GM18868 (cell line): ENCODE measurements at regions not wholly inside any gene's neighbourhood (a gene's known extent, or its start where the extent isn't known, plus 50 kb on each side); places are given as distances from the start of the nearest gene placed in this dataset.
"Not testable (repeated sequence)": the region's sequence is repeated elsewhere in the genome, so short reads cannot be mapped to it uniquely, and the experiment has no call there.

ENCODE experiments used
- ATAC-seq: cut with Tn5 transposase; IDR thresholded peaks from one replicate; pipeline ENCODE4 v1.9.1; 2021; ENCODE audit warnings: mild to moderate bottlenecking, moderate library complexity; ENCODE audit not compliant: unreplicated experiment

DNA sequence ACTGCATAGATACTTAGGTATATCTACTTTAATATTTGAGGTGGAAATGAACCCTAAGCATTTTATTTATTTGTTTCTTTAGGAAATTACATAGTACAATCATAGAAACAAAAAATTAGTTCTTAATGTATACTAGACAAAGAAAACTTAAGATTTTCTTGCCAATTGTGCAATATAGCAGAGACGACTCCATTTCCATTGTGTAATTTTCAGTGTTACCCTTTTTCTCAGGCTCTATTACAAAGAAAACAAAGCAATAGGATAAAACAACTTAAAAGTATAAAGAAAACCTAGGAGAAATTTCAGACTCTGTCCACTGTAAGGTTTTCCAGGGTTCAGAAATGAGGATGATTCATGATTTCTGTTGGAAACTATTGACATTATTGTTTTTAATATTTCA lies 89.0 kb upstream of the SERTAD2 start:
- ATAC-seq, result no peak

DNA sequence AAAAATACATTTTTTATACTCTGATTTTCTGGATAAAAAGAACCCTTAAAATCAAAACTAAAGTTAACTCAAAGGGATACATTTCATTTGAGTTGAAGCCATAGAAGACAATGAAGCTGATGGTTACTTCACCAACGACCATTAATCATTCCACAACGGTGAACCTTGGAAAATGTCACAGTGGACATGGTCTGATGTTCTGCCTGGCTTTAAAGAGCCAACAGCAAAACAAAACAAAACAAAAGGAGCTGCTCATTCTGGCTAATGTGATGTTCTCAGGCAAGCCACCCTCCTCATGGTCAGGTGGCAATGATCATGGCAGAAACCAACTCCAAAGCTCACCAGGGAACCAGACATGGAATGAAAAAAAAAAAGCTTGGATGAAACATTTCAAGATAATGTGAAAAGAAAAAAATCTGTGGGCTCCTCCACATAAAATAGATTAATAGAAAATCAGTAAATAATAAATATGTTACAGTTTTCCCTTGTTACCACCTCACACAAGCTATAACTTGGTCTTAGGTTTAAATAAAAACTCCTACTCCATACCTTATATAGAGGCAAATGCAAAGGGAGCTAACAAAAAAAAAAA lies 90.1 kb upstream of the SERTAD2 start:
- ATAC-seq, result no peak

DNA sequence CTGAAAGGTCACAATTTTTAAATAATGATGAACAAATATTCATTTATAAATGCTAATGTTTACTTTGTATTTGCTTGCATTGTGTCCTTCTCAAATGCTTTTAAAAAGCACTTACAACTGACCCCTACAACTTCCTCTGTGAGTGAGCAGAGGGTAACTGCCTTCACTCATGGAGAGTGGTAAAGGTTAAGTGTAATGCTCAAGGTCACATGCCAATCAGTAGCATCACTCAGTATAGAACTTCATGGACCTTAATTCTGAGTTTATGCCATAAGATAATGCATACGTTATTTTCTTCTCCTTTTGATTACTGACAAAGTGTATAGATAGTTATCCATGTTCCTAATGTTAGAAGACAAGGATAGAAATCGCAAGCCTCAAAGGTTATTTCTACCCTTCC lies 91.8 kb upstream of the SERTAD2 start:
- ATAC-seq, result no peak

DNA sequence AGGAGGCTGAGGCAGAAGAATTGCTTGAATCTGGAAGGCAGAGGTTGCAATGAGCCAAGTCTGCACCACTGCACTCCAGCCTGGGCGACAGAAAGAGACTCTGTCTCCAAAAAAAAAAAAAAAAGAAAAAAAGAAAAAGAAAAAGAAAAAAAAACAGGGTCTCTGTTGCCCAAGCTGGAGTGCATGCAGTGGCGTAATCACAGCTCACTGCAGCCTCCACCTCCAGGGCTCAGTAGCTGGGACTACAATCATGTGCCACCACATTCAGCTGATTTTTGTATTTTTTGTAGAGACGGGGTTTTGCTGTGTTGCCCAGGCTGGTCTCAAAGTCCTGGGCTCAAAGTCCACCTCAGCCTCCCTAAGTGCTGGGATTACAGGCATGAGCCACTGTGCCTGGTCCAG lies 94.0 kb upstream of the SERTAD2 start:
- ATAC-seq, result not testable (repeated sequence)

DNA sequence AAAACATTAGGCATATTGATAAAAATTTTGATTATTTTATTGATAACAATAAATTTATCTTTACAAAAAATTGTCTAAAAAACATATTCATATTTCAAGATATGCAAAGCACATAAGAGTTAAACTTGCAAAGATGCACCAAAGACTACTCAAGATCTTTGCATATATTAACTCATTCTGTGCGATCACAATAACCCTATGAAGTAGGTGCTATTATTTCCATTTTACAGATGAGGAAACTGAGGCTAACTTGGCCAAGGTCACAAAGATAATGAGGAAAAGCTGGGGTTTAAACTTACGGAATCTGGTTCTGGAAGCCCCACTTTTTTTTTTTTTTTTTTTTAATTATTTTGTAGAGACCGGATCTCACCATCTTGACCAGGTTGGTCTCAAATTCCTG lies 94.4 kb upstream of the SERTAD2 start:
- ATAC-seq, result no peak

DNA sequence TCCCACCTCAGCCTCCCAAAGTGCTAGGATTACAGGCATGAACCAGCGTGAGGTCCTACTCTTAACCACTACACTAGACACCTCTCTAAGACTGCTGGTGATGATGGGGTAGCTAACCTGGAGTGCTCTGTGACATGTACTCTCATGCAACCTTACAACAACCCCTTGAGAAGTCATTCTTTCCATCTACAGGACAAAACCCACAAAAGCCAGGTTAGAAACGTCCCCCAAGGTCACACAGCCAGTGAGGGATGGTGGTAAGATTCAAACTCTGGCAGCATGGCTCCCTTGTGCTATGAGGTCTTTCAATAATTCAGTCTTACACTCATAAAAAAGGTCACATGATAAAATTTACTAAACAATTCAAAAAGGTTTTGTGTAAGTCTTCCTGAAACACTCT lies 94.8 kb upstream of the SERTAD2 start:
- no peak for ATAC-seq

DNA sequence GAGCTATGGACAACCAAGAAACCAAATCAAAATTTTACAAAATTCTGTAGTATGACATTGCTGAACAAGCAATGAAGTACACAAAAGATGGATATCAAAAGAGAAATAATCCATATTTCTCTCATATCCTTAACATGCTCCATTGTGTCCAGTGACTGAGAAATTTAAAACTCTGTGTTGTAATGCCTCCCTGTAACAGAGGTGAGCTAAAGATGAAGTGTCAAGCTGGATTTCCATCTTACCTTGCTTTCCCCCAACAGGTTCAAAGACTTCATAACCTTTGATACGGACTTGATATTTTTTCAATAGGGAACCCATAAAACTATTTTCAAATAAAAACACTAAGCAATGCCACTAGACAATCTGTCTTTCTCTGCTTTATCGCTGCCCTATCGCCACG lies 95.7 kb upstream of the SERTAD2 start:
- ATAC-seq, result no peak

DNA sequence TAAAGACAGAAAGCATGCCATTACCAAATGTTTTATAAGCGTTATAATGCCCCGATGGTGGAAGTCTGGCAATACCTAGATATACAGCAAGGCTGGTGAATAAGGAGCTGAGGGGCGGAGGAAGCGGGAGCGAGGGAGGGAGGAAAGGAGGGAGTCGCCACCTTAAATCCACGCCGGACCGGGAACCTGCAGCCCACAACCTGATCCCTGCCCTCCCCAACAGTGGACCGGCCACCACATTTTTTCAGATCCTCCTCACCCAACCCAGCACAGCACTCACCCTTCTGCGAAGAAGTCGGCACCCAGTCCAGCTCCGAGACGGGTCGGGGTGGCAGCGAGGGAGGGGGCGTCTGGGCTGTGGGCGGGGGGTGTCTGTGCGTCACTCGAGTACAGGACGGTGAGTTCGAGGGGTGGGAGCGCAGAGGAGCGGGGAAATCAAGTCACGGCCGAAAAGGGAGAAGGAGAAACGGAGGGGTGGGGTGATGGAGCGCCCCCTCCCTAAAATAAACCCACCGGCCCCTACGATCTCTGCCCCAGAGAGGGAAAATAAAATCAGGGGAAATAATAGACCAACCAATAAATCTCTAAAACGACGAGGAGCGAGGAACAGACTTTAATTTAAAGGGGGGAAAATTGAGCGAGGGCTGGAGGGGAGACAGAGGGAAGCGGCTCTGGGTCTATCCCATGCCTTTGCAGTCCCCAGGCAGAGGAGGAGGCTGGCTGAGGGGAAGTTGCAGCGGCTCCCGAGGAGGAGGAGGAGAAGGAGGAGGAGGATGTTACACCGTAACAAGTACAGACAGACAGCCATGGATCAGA lies 96.5 kb upstream of the SERTAD2 start:
- no peak for ATAC-seq

DNA sequence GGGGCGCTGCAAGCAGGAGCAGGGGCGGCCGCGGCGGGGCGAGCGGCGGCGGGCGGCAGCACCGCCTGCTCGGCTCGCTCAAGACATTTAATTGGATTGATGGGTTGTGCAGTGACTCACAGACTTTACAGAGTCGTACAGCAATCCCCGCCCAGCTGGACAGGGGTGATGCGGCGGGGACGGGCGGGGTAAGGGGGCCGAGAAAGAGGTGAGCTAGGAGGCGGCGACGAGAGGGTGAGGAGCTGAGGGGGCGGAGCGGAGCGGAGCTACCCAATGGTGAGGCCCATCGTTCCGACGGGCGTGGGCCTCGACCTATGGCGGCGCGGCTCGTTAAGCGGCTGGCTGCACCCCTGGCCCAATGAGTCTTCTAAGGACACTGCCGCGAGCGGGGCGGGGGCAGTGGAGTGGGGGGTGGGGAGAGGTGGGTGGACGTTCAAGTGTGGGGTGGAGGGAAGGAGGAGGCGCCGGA lies 97.1 kb upstream of the SERTAD2 start:
- ATAC-seq, result peak; percentile 85

DNA sequence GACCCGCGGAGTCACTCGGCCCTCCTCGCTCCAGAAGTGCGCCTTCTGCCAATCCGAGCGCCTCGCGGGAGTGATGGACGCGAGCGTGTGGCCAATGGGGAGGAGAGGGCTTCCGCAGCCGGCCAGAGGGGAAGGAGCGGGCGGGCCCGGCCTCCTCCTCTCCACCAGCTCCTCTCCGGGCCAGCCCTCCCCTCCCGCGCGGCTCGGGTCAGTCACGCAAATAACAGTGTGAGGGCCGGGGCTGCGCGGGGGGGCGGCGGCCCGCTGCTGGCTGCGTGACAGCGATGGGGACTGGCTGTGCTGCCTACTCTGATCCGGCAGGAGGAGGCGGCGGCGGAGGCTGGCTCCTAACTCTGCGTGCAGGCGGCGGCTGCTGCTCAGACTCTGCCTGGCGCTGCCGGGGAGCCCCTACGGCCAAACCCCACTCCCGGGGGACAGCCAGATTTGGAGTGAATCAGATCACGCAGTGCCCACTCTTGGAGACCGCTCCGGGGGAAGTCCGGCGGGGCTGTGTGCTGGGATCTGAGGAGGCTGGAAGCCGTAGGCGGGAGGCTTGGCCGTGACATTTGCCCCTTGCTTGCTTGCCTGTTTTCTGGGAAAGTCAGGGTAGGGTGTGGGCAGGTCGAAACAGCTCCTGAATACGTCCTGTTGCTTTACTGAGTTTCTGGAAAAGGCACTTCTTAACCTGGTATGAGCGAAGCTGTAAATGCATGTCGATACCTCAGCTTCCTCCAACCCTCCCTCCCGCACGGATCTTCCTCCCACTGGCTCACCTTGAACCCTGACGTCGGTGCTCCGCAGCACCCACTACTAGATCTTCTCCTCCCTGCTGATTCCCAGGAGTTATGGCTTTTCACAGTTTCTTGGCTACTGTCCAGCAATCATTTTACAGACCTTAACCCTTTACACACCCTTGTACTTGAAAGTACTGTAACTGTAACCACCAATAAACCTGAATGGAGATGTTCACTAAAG lies 97.9 kb upstream of the SERTAD2 start:
- peak; percentile 79 for ATAC-seq

DNA sequence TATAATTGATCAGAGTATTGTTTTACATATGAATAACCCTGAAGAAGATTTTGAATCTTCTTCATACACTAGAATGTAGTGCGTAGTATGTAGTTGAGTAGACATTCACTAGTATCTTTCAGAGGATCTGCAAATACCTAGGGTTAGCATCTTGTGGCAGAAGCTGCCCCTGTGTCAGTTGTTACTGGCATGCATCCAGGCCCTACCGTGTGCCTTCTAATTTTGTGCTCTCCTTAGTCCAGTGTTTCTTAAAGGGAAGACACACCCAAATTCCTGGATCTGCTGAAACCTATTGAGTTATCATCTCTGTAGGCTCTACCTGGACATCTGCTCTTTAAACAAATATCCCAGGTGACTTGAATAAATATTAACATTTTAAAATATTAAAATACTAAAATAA lies 99.7 kb upstream of the SERTAD2 start:
- no peak for ATAC-seq

DNA sequence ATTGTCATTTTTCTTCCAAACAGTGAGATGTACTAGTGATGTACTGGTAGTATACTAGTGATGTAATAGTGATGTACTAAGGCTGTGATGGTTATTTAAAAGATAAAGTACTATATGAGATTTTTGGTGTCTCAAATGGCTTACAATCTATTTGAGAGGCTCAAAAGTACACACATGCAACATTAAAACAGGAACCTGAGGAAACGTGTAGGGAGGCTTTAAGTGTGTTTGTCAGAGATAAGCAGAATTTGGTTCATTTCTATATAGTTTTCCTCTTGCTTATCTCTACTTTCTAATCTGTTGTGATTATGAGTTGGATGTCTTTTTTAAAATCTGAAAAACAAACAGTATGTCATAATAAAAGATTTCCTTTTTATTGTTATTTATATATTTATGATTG lies 100.9 kb upstream of the SERTAD2 start:
- no peak for ATAC-seq

DNA sequence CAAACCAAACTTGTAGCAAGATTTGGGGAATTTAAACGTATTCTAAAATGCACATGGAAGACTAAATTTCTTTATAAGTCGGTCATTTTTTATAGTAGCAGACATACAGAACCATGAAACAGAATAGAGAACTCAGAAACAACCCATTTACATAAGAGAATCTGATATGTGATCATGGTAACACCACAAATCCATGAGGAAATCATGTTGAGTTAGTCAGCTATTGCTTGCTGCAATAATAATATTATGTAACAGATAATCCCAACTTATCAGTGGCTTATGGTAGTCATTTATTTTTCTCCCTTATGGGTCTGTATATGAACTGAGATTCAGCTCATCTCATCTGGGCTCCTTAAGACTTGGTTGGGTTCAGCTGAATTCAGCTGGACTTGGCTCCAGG lies 103.4 kb upstream of the SERTAD2 start:
- ATAC-seq, result no peak

DNA sequence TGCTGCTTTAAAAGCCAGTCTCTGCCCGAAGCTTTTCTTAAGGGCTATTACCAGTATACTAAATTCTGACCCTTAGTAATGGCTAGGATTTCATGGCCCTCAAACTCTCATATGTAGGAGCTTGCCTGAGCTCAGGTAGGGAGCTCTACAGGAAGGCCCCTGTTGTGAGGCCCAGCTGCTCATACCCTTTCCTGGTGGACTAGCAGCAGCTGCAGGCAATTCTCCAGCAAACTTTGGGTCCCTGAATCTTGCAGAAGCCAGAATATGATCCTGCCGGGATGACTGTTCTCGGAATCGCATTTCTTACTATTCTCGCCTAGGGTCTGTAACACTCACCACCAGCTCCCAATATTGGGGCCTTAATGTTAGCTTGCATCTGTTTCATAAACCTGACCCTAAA lies 106.4 kb upstream of the SERTAD2 start:
- ATAC-seq, result no peak

DNA sequence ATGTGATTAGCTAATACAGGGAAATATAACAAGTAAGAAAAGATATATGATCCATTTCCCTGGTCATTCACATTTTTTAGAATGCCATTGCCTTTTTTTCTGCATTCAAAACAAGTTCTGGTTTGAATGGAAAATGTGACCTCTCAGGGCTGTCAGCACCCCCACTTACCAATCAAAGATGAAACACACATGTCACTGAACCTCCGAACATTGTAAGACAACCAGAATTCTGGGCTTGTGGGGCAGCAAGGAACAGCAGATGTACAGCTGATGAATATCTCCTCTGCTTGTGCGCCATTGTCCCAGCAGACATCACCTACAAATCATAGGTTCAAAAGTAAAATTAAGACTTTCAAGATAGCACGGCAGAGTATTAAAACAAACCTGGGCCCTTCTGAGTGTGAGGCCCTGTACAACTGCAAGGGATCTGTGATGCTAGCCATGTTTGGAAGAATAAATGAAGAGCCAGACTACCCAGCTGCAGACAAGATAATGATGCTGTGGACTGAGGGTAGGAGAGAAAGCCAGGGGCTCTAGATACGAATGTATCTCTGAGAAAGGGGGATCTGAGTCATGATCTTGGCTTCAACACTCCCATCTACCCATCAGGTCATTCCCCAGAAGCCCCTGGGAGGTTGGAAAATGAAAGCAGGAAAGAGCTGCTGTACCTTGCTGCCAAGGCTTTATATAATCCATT lies 108.7 kb upstream of the SERTAD2 start:
- no peak for ATAC-seq

DNA sequence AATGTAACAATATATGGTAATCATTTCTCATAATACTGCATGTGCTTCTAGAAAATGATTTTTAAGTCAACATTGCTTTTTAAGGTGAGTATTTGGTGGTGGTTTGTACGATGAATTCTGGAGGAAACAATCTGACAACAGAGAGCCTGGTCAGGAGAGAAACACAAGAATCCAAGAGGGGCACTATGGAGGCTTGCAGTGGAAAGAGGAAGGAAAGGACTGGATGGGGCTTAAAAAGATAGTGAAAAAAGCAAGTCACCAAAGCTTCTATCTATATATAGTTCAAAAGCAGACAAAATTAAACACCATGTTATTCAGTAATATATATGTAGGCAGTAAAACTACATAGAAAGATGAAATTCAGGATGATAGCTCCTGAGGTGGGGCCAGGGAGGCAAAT lies 109.4 kb upstream of the SERTAD2 start:
- ATAC-seq, result no peak

DNA sequence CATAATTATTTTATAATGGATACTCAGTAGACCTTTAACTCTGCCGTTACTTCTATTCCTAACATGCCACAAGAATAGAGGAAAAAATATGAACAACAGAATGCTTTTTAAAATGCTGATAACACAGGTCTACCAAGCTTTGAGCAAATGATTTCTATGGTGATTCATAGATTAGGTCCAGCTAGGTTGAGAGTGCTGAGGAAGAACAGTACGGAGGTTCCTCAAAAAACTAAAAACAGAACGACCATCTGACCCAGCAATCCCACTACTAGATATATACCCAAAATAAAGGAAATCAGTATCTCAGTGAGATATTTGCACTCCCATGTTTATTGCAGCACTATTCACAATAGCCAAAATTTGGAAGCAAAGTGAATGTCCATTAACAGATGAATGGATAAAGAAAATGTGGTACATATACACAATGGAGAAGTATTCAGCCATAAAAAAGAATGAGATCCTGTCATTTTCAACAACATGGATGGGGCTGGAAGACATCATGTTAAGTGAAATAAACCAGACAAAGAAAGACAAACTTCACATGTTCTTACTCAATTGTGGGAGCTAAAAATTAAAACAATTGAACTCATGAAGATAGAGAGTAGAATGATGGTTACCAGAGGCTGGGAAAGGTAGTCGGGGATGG lies 111.6 kb upstream of the SERTAD2 start:
- no peak for ATAC-seq

DNA sequence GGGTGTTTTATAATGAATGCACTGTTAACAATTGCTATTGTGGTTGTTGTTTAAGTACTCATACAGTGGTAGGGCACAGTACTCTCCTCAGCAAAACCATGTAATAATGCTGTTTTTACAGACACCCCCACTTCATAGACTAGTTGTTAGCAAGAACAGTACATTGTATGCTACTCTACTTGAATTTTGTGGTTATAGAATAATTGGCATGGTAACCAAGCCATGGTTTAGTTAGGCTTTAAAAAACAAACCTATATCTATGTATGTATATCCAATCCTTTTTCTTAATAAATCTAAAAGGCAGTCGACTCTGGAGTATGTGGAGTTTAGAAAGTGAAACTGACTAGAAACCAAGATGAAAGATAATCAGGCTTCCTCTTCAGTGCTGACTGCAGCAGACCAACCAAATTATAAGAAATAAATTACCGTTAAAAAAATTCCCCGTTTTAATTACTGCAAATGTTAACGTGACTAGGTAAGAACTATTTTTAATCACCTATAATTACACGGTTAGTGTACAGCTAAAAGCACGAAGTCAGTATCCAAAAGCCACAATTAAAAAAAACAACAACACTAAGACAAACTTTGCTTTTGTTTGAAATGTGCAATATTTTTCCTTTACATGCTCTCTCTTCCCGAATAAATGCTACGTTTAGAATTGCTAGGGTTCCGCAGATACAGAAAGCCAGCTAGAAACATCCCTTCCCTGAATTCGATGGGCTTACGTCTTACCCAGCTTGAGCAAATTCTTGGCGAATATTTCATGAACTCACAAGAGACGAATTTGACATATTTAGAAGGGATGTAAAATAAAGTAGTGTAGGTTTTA lies 113.3 kb upstream of the SERTAD2 start:
- ATAC-seq, result peak; percentile 41

DNA sequence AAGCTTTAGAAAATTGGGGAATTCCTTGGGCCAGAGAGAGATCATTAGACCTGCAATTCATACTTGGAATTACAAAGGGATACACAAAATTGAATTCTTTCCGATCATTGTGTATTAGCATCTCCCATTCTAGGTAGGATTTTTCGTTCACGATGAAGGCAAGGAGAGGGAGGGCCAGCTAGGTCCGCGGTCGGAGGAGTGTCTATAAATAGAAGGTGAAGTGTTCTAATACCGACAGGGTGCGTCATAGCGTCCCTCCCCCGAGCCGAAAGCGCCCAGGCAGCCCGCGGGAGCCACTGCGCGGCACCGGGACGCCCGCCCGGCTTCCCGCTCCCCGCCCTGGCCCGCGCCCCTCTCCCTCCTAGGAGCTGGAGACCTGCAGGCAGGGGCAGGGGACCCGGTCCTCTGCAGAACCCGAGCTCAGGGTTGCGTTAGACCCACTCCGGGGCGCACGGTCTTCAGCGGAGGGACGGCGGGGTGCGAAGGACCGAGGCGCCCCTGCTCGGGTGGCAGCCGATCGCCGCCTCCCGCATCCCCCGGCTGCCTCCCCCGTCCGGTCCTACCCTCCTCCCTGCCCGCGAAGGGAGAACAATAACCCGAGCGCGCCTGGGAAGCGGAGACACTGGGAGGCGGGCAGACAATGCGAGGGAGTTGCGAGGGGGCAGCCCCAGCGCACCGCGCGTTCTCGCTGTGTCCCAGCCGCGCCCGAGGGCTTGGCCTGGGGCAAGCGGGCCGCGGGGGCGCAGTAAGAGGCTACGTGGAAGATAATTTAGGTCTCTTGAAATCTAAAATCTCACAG lies 114.2 kb upstream of the SERTAD2 start:
- ATAC-seq, result peak; percentile 86
